GM12872 (cell line): ENCODE measurements at regions not wholly inside any gene's neighbourhood (a gene's known extent, or its start where the extent isn't known, plus 50 kb on each side); places are given as distances from the start of the nearest gene placed in this dataset.

ENCODE experiments used
- TF ChIP-seq, protein P1 (sequence below): IDR thresholded peaks from 3 replicates; pipeline ENCODE4 v1.5.1; 2011; ENCODE audit warnings: low read depth, mild to moderate bottlenecking, low read length, moderate library complexity; ENCODE audit not compliant: insufficient read depth

DNA sequence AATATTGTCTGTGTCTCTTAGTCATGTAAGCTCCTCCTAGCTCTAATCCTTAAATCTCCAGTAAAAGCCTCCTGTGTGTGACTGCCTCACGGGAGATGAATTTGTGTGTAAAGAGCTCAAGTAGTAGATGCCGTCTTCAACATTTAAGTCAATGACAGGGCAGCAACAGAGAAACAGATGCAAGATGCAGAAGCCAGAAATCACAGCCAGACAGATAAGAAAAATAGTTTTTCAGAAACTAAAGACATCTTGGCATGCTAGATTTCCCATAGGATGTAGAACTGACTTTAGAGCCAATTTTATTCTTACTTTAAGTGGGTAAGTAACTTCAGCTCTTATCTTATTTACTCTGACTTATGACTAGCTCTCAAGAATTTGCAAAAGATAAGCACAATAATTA is 652.8 kb downstream of the KCNA4 start:
- TF ChIP-seq, protein P1, sequence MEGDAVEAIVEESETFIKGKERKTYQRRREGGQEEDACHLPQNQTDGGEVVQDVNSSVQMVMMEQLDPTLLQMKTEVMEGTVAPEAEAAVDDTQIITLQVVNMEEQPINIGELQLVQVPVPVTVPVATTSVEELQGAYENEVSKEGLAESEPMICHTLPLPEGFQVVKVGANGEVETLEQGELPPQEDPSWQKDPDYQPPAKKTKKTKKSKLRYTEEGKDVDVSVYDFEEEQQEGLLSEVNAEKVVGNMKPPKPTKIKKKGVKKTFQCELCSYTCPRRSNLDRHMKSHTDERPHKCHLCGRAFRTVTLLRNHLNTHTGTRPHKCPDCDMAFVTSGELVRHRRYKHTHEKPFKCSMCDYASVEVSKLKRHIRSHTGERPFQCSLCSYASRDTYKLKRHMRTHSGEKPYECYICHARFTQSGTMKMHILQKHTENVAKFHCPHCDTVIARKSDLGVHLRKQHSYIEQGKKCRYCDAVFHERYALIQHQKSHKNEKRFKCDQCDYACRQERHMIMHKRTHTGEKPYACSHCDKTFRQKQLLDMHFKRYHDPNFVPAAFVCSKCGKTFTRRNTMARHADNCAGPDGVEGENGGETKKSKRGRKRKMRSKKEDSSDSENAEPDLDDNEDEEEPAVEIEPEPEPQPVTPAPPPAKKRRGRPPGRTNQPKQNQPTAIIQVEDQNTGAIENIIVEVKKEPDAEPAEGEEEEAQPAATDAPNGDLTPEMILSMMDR = no peak

- TF ChIP-seq, protein P1 = no peak
These were observed 655.5 kb downstream of the KCNA4 start for GRCh38 chr11:29361369-29361768.

DNA sequence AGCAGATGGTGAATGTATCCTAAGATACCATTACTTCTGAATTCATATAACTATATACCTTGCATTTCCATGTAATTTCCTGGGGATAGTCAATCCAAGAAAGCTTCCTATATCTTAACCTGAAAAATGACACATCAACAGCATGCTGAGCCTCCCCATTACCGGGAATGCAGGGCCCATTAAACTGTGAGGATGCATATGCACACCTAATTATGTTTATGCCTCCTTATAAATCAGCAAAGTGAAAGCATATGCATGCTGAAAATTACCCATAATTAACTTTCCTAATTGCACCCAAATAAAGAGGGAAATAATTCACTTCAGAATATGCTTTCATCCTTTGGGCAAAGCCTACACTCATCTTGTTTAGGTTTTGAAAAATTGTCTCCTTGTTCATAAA is 663.0 kb downstream of the KCNA4 start:
- TF ChIP-seq, protein P1 = no peak

DNA sequence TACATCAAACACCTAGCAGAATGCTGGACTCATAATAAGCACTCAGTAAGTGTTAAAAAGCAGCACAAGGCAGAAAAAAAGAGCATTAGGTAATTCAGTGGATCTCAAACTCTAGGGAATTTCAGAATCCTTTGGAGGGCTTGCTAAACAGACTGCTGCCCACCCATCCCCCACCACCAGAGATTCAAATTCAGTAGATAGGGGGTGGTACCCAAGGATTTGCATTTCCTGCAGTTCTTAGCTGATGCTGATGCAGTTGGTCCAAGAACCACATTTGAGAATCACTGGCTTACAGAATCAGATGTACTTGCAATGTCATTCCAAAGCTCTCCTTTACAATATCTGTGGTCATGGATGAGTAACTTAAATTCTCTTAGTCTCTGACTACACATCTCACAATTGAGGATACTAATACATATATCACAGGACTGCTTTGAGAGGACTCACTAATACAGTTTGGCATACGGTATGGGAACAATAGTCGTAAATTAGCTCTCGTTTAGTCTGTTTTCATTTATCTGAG is 664.5 kb downstream of the KCNA4 start:
- TF ChIP-seq, protein P1 = no peak

DNA sequence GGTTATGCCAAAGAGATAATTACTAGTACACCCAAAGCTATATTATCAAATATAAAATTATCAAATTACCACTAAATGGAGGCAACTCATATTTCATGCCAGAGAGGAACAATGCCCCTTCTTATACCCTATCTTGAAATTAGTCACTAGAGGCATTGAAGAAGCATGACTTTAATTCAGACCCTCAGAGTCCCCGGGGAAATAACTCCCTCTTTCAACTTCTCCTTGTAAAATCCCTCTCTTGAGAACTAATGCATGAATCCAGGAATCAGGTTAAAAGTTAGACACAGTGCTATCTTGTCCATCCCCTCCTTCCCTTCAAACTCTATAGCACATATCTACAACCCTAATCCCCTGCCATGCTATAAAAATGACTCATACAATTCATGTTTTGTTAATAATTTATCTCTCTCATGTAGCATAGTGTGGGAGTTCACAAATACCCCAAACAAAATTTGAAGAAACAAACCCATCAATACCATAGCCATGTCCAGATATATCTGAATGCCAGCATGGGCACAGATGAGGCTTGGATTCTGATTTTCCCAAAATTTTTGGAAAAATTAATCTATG is 665.4 kb downstream of the KCNA4 start:
- TF ChIP-seq, protein P1 = no peak

- TF ChIP-seq, protein P1 = peak; percentile 97
These were observed 673.1 kb downstream of the KCNA4 start for GRCh38 chr11:29343465-29344333.

- TF ChIP-seq, protein P1 = no peak
These were observed 679.9 kb downstream of the KCNA4 start for GRCh38 chr11:29336727-29337575.
